ENCODE measurements at regions not wholly inside any gene's neighbourhood (a gene's known extent, or its start where the extent isn't known, plus 50 kb on each side); places are given as distances from the start of the nearest gene placed in this dataset.

- no peak for DNase-seq (ENCODE audit: low spot score)
- WGBS, 2 donors (ENCODE audit: extremely low coverage in 2 of 2, insufficient read length in 2 of 2, insufficient replicate concordance in 1 of 2): no CpG with 5 or more reads among the region's 11 CpGs
- Histone ChIP-seq H3K23ac (ENCODE audit: low read depth, low read length, poor library complexity) (no peak overlapping the region), H2AK5ac (ENCODE audit: low read depth, low read length) (peak overlapping the region; percentile 89), H3K4me2 (ENCODE audit: insufficient read depth, low read length, poor library complexity, severe bottlenecking) (no peak overlapping the region), H3K27ac (replicated peaks; ENCODE audit: low read length) (no peak overlapping the region), H2AFZ (ENCODE audit: low read length) (no peak overlapping the region), H3K4ac (ENCODE audit: low read length) (no peak overlapping the region), H3K4me1 (ENCODE audit: control insufficient read depth in 2 of 2, insufficient read depth in 1 of 2, low read depth in 1 of 2, low read length in 2 of 2) (peaks cover 0 to 2% of the 10 kb centered on the region in 2 donors), H3K79me1 (ENCODE audit: low read depth, low read length) (no peaks in the 10 kb centered on the region), H2BK120ac (ENCODE audit: low read depth, low read length) (no peak overlapping the region), H3K36me3 (replicated peaks in 1 of 2; ENCODE audit: control insufficient read depth in 2 of 2, insufficient read depth in 2 of 2, low read length in 2 of 2) (no peaks in the 10 kb centered on the region), H4K8ac (ENCODE audit: low read depth, low read length) (no peak overlapping the region), H2BK5ac (ENCODE audit: low read length) (no peak overlapping the region), H3K9me3 (replicated peaks in 1 of 2; ENCODE audit: control insufficient read depth in 2 of 2, insufficient read depth in 1 of 2, low read depth in 1 of 2, low read length in 2 of 2) (peaks cover 8 to 28% of the 10 kb centered on the region in 2 donors), H3K27me3 (ENCODE audit: control insufficient read depth in 3 of 3, insufficient read depth in 3 of 3, low read depth in 1 of 3, low read length in 3 of 3) (no peaks in the 10 kb centered on the region), H3K18ac (ENCODE audit: low read length) (peak overlapping the region; percentile 73), H2BK15ac (ENCODE audit: low read length) (peak overlapping the region; percentile 22), H3K4me3 (ENCODE audit: low read length in 2 of 2) (no peak overlapping the region), H4K91ac (ENCODE audit: low read depth, low read length, poor library complexity) (no peak overlapping the region), H2BK12ac (ENCODE audit: low read length) (no peak overlapping the region), H3K9ac (ENCODE audit: low read depth, low read length, poor library complexity) (no peak overlapping the region), H3K14ac (ENCODE audit: low read length) (no peak overlapping the region)
Measured at GRCh38 chr2:8247905-8248622, 433.8 kb upstream of the ID2 start.

GRCh38 chr2:8248623-8248957 lies 433.3 kb upstream of the ID2 start:
- H3K18ac ChIP-seq (ENCODE audit: low read length): no peak overlapping the region
- no CpG with 5 or more reads among the region's 2 CpGs for WGBS, 2 donors (ENCODE audit: extremely low coverage in 2 of 2, insufficient read length in 2 of 2, insufficient replicate concordance in 1 of 2)
- H2BK5ac ChIP-seq (ENCODE audit: low read length): no peak overlapping the region
- H4K91ac ChIP-seq (ENCODE audit: low read depth, low read length, poor library complexity): no peak overlapping the region
- H3K36me3 ChIP-seq (replicated peaks in 1 of 2; ENCODE audit: control insufficient read depth in 2 of 2, insufficient read depth in 2 of 2, low read length in 2 of 2): no peaks in the 10 kb centered on the region
- no peak overlapping the region for H2BK15ac ChIP-seq (ENCODE audit: low read length)
- no peak for DNase-seq (ENCODE audit: low spot score)
- no peak overlapping the region for H2BK12ac ChIP-seq (ENCODE audit: low read length)
- no peak overlapping the region for H3K4me3 ChIP-seq (ENCODE audit: low read length in 2 of 2)
- peaks cover 8 to 22% of the 10 kb centered on the region in 2 donors for H3K9me3 ChIP-seq (replicated peaks in 1 of 2; ENCODE audit: control insufficient read depth in 2 of 2, insufficient read depth in 1 of 2, low read depth in 1 of 2, low read length in 2 of 2)
- H2AFZ ChIP-seq (ENCODE audit: low read length): no peak overlapping the region
- H3K14ac ChIP-seq (ENCODE audit: low read length): no peak overlapping the region
- no peak overlapping the region for H3K27ac ChIP-seq (replicated peaks; ENCODE audit: low read length)
- no peaks in the 10 kb centered on the region for H3K79me1 ChIP-seq (ENCODE audit: low read depth, low read length)
- peaks cover 0 to 7% of the 10 kb centered on the region in 2 donors for H3K4me1 ChIP-seq (ENCODE audit: control insufficient read depth in 2 of 2, insufficient read depth in 1 of 2, low read depth in 1 of 2, low read length in 2 of 2)
- no peak overlapping the region for H4K8ac ChIP-seq (ENCODE audit: low read depth, low read length)
- H3K4ac ChIP-seq (ENCODE audit: low read length): no peak overlapping the region
- H3K23ac ChIP-seq (ENCODE audit: low read depth, low read length, poor library complexity): no peak overlapping the region
- no peaks in the 10 kb centered on the region for H3K27me3 ChIP-seq (ENCODE audit: control insufficient read depth in 3 of 3, insufficient read depth in 3 of 3, low read depth in 1 of 3, low read length in 3 of 3)
- no peak overlapping the region for H2AK5ac ChIP-seq (ENCODE audit: low read depth, low read length)
- no peak overlapping the region for H2BK120ac ChIP-seq (ENCODE audit: low read depth, low read length)
- no peak overlapping the region for H3K4me2 ChIP-seq (ENCODE audit: insufficient read depth, low read length, poor library complexity, severe bottlenecking)
- H3K9ac ChIP-seq (ENCODE audit: low read depth, low read length, poor library complexity): no peak overlapping the region

- DNase-seq (ENCODE audit: low spot score): no peak
- Histone ChIP-seq H4K8ac (ENCODE audit: low read depth, low read length) (peak overlapping the region; percentile 70), H3K36me3 (replicated peaks in 1 of 2; ENCODE audit: control insufficient read depth in 2 of 2, insufficient read depth in 2 of 2, low read length in 2 of 2) (no peaks in the 10 kb centered on the region), H3K79me1 (ENCODE audit: low read depth, low read length) (no peaks in the 10 kb centered on the region), H3K4me1 (ENCODE audit: control insufficient read depth in 2 of 2, insufficient read depth in 1 of 2, low read depth in 1 of 2, low read length in 2 of 2) (peaks cover 0 to 10% of the 10 kb centered on the region in 2 donors), H2BK15ac (ENCODE audit: low read length) (no peak overlapping the region), H3K27me3 (ENCODE audit: control insufficient read depth in 3 of 3, insufficient read depth in 3 of 3, low read depth in 1 of 3, low read length in 3 of 3) (no peaks in the 10 kb centered on the region), H3K23ac (ENCODE audit: low read depth, low read length, poor library complexity) (no peak overlapping the region), H4K91ac (ENCODE audit: low read depth, low read length, poor library complexity) (no peak overlapping the region), H2BK5ac (ENCODE audit: low read length) (no peak overlapping the region), H2BK120ac (ENCODE audit: low read depth, low read length) (no peak overlapping the region), H3K4me2 (ENCODE audit: insufficient read depth, low read length, poor library complexity, severe bottlenecking) (no peak overlapping the region), H3K9ac (ENCODE audit: low read depth, low read length, poor library complexity) (no peak overlapping the region), H2AK5ac (ENCODE audit: low read depth, low read length) (peak overlapping the region; percentile 10), H3K4me3 (ENCODE audit: low read length in 2 of 2) (no peak overlapping the region), H3K27ac (replicated peaks; ENCODE audit: low read length) (no peak overlapping the region), H3K18ac (ENCODE audit: low read length) (peak overlapping the region; percentile 86), H3K9me3 (replicated peaks in 1 of 2; ENCODE audit: control insufficient read depth in 2 of 2, insufficient read depth in 1 of 2, low read depth in 1 of 2, low read length in 2 of 2) (peaks cover 8 to 17% of the 10 kb centered on the region in 2 donors), H2BK12ac (ENCODE audit: low read length) (no peak overlapping the region), H3K4ac (ENCODE audit: low read length) (peak overlapping the region; percentile 86), H2AFZ (ENCODE audit: low read length) (no peak overlapping the region), H3K14ac (ENCODE audit: low read length) (no peak overlapping the region)
- no CpG with 5 or more reads among the region's 14 CpGs for WGBS, 2 donors (ENCODE audit: extremely low coverage in 2 of 2, insufficient read length in 2 of 2, insufficient replicate concordance in 1 of 2)
Measured at GRCh38 chr2:8249141-8249540, 432.7 kb upstream of the ID2 start.

GRCh38 chr2:8249769-8250168 lies 432.1 kb upstream of the ID2 start:
- Histone ChIP-seq H3K9ac (ENCODE audit: low read depth, low read length, poor library complexity) (no peak overlapping the region), H2AFZ (ENCODE audit: low read length) (no peak overlapping the region), H3K27ac (replicated peaks; ENCODE audit: low read length) (no peak overlapping the region), H3K4me1 (ENCODE audit: control insufficient read depth in 2 of 2, insufficient read depth in 1 of 2, low read depth in 1 of 2, low read length in 2 of 2) (peaks cover 0 to 11% of the 10 kb centered on the region in 2 donors), H3K36me3 (replicated peaks in 1 of 2; ENCODE audit: control insufficient read depth in 2 of 2, insufficient read depth in 2 of 2, low read length in 2 of 2) (no peaks in the 10 kb centered on the region), H3K4me2 (ENCODE audit: insufficient read depth, low read length, poor library complexity, severe bottlenecking) (no peak overlapping the region), H3K4ac (ENCODE audit: low read length) (no peak overlapping the region), H3K27me3 (ENCODE audit: control insufficient read depth in 3 of 3, insufficient read depth in 3 of 3, low read depth in 1 of 3, low read length in 3 of 3) (no peaks in the 10 kb centered on the region), H2BK12ac (ENCODE audit: low read length) (no peak overlapping the region), H3K14ac (ENCODE audit: low read length) (no peak overlapping the region), H2AK5ac (ENCODE audit: low read depth, low read length) (no peak overlapping the region), H4K91ac (ENCODE audit: low read depth, low read length, poor library complexity) (no peak overlapping the region), H2BK5ac (ENCODE audit: low read length) (no peak overlapping the region), H3K9me3 (replicated peaks in 1 of 2; ENCODE audit: control insufficient read depth in 2 of 2, insufficient read depth in 1 of 2, low read depth in 1 of 2, low read length in 2 of 2) (peaks cover 8 to 16% of the 10 kb centered on the region in 2 donors), H3K79me1 (ENCODE audit: low read depth, low read length) (no peaks in the 10 kb centered on the region), H4K8ac (ENCODE audit: low read depth, low read length) (no peak overlapping the region), H3K4me3 (ENCODE audit: low read length in 2 of 2) (no peak overlapping the region), H3K23ac (ENCODE audit: low read depth, low read length, poor library complexity) (no peak overlapping the region), H3K18ac (ENCODE audit: low read length) (no peak overlapping the region), H2BK15ac (ENCODE audit: low read length) (no peak overlapping the region), H2BK120ac (ENCODE audit: low read depth, low read length) (no peak overlapping the region)
- no CpG with 5 or more reads among the region's 2 CpGs for WGBS, 2 donors (ENCODE audit: extremely low coverage in 2 of 2, insufficient read length in 2 of 2, insufficient replicate concordance in 1 of 2)
- no peak for DNase-seq (ENCODE audit: low spot score)

All from neuronal stem cell (in vitro differentiated cells).